ENCODE measurements at regions not wholly inside any gene's neighbourhood (a gene's known extent, or its start where the extent isn't known, plus 50 kb on each side); places are given as distances from the start of the nearest gene placed in this dataset.

DNA sequence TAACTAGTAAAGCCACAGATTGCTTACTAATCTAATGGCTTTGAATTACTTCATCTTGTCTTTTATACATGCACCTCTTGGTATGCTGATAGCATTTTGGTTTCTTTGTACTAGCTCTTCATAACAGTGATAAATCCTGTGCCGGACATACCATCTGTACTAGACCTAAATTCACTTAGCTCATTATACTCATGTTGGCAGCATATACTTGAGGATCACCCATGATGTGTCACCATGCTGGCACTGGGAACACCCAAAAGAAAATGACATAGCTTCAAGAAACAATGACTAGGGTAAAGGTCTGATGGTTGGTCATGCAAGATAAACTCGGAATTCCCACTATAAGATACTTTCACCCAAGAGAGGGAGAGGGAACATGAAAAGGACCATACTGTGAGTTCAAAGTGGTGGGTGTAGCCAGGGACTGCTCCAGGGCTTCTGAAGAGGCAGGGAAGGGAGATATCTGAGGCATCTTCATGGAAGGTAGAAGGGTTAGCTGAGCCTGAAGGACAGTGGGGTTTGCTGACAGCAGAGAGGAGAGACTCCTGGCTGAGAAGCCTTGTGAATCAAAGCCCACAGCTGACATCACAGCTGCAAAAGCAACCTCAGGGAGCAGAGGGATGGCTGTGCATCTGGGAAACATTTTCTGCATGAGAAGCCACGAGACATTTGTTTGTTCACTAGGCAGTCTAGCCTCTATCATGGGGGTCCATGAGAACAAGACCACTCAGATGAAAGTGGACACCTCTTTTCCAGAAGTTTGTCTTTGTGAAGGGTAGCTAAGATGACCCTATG, 314.2 kb downstream of the RAB28 start:
- no TSS peak for BruUV-seq (replicated peaks)
- Histone ChIP-seq H3F3A (ENCODE audit: low read length, unreplicated experiment) (no peaks in the 10 kb centered on the region), H2AFZ (ENCODE audit: low read length) (no peak overlapping the region), H3K27ac (ENCODE audit: low read length) (no peak overlapping the region), H3K4me1 (ENCODE audit: insufficient read depth, low read length) (no peaks in the 10 kb centered on the region), H3K79me2 (ENCODE audit: low read length) (no peaks in the 10 kb centered on the region), H3K9me2 (replicated peaks; ENCODE audit: low read length) (no peaks in the 10 kb centered on the region), H3K36me3 (ENCODE audit: low read depth, low read length) (no peaks in the 10 kb centered on the region), H3K9me3 (ENCODE audit: low read length) (no peaks in the 10 kb centered on the region), H3K4me2 (ENCODE audit: low read length) (no peak overlapping the region), H3K9ac (ENCODE audit: low read length) (no peak overlapping the region), H3K4me3 (ENCODE audit: low read length) (no peak overlapping the region), H4K20me1 (ENCODE audit: low read length) (no peaks in the 10 kb centered on the region), H3K27me3 (ENCODE audit: low read length) (no peaks in the 10 kb centered on the region)
- ATAC-seq: no peak
- no peak for DNase-seq
- ChIA-PET POLR2A (ENCODE audit: unreplicated experiment) (no interaction called here), CTCF (no interaction called here)
- TF ChIP-seq EZH2phosphoT487 (IDR thresholded peaks at IDR 0.05; ENCODE audit: borderline replicate concordance, low read length) (no peak), EZH2 (IDR thresholded peaks at IDR 0.05; ENCODE audit: low read length, unreplicated experiment) (no peak)
- TF ChIP-seq, protein P1, sequence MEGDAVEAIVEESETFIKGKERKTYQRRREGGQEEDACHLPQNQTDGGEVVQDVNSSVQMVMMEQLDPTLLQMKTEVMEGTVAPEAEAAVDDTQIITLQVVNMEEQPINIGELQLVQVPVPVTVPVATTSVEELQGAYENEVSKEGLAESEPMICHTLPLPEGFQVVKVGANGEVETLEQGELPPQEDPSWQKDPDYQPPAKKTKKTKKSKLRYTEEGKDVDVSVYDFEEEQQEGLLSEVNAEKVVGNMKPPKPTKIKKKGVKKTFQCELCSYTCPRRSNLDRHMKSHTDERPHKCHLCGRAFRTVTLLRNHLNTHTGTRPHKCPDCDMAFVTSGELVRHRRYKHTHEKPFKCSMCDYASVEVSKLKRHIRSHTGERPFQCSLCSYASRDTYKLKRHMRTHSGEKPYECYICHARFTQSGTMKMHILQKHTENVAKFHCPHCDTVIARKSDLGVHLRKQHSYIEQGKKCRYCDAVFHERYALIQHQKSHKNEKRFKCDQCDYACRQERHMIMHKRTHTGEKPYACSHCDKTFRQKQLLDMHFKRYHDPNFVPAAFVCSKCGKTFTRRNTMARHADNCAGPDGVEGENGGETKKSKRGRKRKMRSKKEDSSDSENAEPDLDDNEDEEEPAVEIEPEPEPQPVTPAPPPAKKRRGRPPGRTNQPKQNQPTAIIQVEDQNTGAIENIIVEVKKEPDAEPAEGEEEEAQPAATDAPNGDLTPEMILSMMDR (conservative IDR thresholded peaks at IDR 0.05; ENCODE audit: low read depth, low read length): no peak
- intact Hi-C loops (cut with micrococcal nuclease): no loop called here

DNA sequence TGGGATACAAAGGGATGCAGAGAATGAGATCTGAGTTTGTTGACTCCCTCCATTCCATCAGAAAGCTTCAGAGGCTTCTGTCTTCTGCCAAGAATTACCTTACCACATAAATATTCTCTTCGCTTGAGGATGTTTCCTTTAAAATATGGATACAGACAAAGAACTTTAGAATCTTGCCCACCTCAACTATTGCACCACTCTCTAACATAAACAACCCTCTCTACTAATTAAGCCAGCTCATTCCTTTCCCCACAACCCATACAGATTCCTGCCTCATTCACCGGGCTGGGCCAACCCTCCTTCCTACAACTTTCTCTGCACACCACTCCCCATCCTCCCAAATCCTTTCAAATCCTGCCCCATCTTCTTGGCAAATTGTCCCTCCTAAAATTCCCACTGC, 315.8 kb downstream of the RAB28 start:
- Histone ChIP-seq H3F3A (ENCODE audit: low read length, unreplicated experiment) (no peaks in the 10 kb centered on the region), H3K36me3 (ENCODE audit: low read depth, low read length) (no peaks in the 10 kb centered on the region), H3K4me3 (ENCODE audit: low read length) (no peak overlapping the region), H3K4me2 (ENCODE audit: low read length) (no peak overlapping the region), H3K9me2 (replicated peaks; ENCODE audit: low read length) (no peaks in the 10 kb centered on the region), H3K9me3 (ENCODE audit: low read length) (no peaks in the 10 kb centered on the region), H3K27me3 (ENCODE audit: low read length) (no peaks in the 10 kb centered on the region), H3K79me2 (ENCODE audit: low read length) (no peaks in the 10 kb centered on the region), H4K20me1 (ENCODE audit: low read length) (no peaks in the 10 kb centered on the region), H2AFZ (ENCODE audit: low read length) (no peak overlapping the region), H3K27ac (ENCODE audit: low read length) (no peak overlapping the region), H3K9ac (ENCODE audit: low read length) (no peak overlapping the region), H3K4me1 (ENCODE audit: insufficient read depth, low read length) (no peaks in the 10 kb centered on the region)
- TF ChIP-seq, protein P1 (conservative IDR thresholded peaks at IDR 0.05; ENCODE audit: low read depth, low read length): no peak
- TF ChIP-seq EZH2 (IDR thresholded peaks at IDR 0.05; ENCODE audit: low read length, unreplicated experiment) (no peak), EZH2phosphoT487 (IDR thresholded peaks at IDR 0.05; ENCODE audit: borderline replicate concordance, low read length) (no peak)
- ChIA-PET CTCF (no interaction called here), POLR2A (ENCODE audit: unreplicated experiment) (no interaction called here)
- no TSS peak for BruUV-seq (replicated peaks)
- no peak for DNase-seq
- no peak for ATAC-seq
- intact Hi-C loops (cut with micrococcal nuclease): no loop called here

DNA sequence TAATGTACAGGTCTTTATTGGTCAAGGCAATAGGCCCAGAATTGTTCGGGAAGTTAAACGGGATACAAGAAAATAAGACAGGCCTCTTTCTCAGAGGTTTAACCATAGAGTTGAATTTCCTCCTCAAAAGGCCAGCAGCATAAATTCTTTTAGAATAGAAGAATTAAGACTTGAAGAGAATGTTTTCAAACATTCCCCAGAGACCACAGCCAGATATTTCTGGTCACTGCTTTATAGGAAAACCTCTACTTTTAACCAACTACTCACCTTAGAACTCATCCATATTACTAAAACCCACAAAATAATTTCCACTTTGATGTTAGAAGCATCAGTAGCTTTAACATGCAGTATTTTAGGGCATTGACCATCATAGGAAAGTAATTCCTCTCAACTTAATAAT, 317.9 kb downstream of the RAB28 start:
- intact Hi-C loops (cut with micrococcal nuclease): no loop called here
- ATAC-seq: no peak
- H3K4me1 ChIP-seq (ENCODE audit: insufficient read depth, low read length): peaks cover 2% of the 10 kb centered on the region; the same call in 1 of the 2 replicates
- no peaks in the 10 kb centered on the region for H3K79me2 ChIP-seq (ENCODE audit: low read length)
- CTCF ChIA-PET: no interaction called here
- no peak for DNase-seq
- no peak overlapping the region for H3K9ac ChIP-seq (ENCODE audit: low read length)
- no peaks in the 10 kb centered on the region for H3K9me2 ChIP-seq (replicated peaks; ENCODE audit: low read length)
- H2AFZ ChIP-seq (ENCODE audit: low read length): no peak overlapping the region
- H3K27ac ChIP-seq (ENCODE audit: low read length): no peak overlapping the region
- TF ChIP-seq EZH2 (IDR thresholded peaks at IDR 0.05; ENCODE audit: low read length, unreplicated experiment) (no peak), EZH2phosphoT487 (IDR thresholded peaks at IDR 0.05; ENCODE audit: borderline replicate concordance, low read length) (no peak)
- TF ChIP-seq, protein P1 (conservative IDR thresholded peaks at IDR 0.05; ENCODE audit: low read depth, low read length): no peak
- no peaks in the 10 kb centered on the region for H3K9me3 ChIP-seq (ENCODE audit: low read length)
- POLR2A ChIA-PET (ENCODE audit: unreplicated experiment): no interaction called here
- no peaks in the 10 kb centered on the region for H3K27me3 ChIP-seq (ENCODE audit: low read length)
- no peaks in the 10 kb centered on the region for H4K20me1 ChIP-seq (ENCODE audit: low read length)
- no peak overlapping the region for H3K4me3 ChIP-seq (ENCODE audit: low read length)
- H3K36me3 ChIP-seq (ENCODE audit: low read depth, low read length): no peaks in the 10 kb centered on the region
- H3K4me2 ChIP-seq (ENCODE audit: low read length): no peak overlapping the region
- H3F3A ChIP-seq (ENCODE audit: low read length, unreplicated experiment): peaks cover under 1% of the 10 kb centered on the region
- no TSS peak for BruUV-seq (replicated peaks)

All from PC-3 (cell line).